H1 (cell line): ENCODE measurements at regions not wholly inside any gene's neighbourhood (a gene's known extent, or its start where the extent isn't known, plus 50 kb on each side); places are given as distances from the start of the nearest gene placed in this dataset.

ENCODE experiments used
- CTCF ChIA-PET: fragments of 300-600 bp; sonication (Branson Sonifier 250); formaldehyde crosslinking; loops from one replicate; lab custom pipeline; 2021; ENCODE audit not compliant: partially characterized antibody; lab: Charles Lee
- POLR2A ChIA-PET: fragments of 300-600 bp; sonication (Branson Sonifier 250); formaldehyde crosslinking; loops from one replicate; lab custom pipeline; 2021; ENCODE audit warnings: inconsistent platforms; ENCODE audit not compliant: partially characterized antibody; lab: Charles Lee
- DNase-seq, 2 experiments: peaks; one replicate each; pipeline versions ENCODE4 v3.0.0 to v3.0.0-alpha.2; 2010 to 2022; ENCODE audit warnings: low spot score in 2 of 2, low read depth in 1 of 2, mixed read lengths in 1 of 2
- FAIRE-seq: peaks from 2 replicates; lab custom pipeline; 2011; peaks lifted over from hg19 to GRCh38; lab: Jason Lieb, UNC
- H2AFZ ChIP-seq: 2 replicates; pipeline ENCODE4 v1.8.1; 2012; ENCODE audit warnings: low read length, inconsistent platforms
- H2AK5ac ChIP-seq: 2 replicates; pipeline ENCODE4 v1.6.1; 2013; ENCODE audit warnings: low read depth, low read length
- H2BK120ac ChIP-seq: replicated peaks from 2 replicates; pipeline ENCODE3; 2013; ENCODE audit warnings: low read depth, low read length, inconsistent platforms
- H2BK12ac ChIP-seq: 2 replicates; pipeline ENCODE4 v1.6.1; 2013; ENCODE audit warnings: low read depth, low read length
- H2BK15ac ChIP-seq: 2 replicates; pipeline ENCODE4 v1.6.1; 2013; ENCODE audit warnings: low read length
- H2BK20ac ChIP-seq: 2 replicates; pipeline ENCODE4 v1.6.1; 2013; ENCODE audit warnings: low read length
- H2BK5ac ChIP-seq: 2 replicates; pipeline ENCODE4 v1.6.1; 2013; ENCODE audit warnings: low read depth, low read length
- H3K14ac ChIP-seq: 2 replicates; pipeline ENCODE4 v1.6.1; 2013; ENCODE audit warnings: inconsistent platforms; ENCODE audit not compliant: insufficient read length
- H3K18ac ChIP-seq: 2 replicates; pipeline ENCODE4 v1.6.1; 2013; ENCODE audit warnings: low read length; ENCODE audit errors: extremely low read depth
- H3K23ac ChIP-seq: 2 replicates; pipeline ENCODE4 v1.6.1; 2013; ENCODE audit warnings: inconsistent platforms; ENCODE audit not compliant: insufficient read length
- H3K23me2 ChIP-seq: 2 replicates; pipeline ENCODE4 v1.6.1; 2013; ENCODE audit warnings: low read depth, low read length
- H3K27ac ChIP-seq: 2 replicates; pipeline ENCODE4 v1.6.1; 2011; ENCODE audit warnings: low read depth, low read length, inconsistent platforms
- H3K27me3 ChIP-seq, 4 experiments: replicated peaks in 1 of 4; 1 replicate in 1 of 4; 2 replicates in 3 of 4; pipeline versions ENCODE4 v1.6.1 to v1.8.1; 2011 to 2013; ENCODE audit warnings: low read length in 3 of 4, mild to moderate bottlenecking in 3 of 4, inconsistent platforms in 2 of 4, mixed read lengths in 2 of 4, moderate library complexity in 1 of 4; ENCODE audit not compliant: control insufficient read depth in 3 of 4, insufficient read depth in 3 of 4; ENCODE audit errors: extremely low read depth in 1 of 4
- H3K36me3 ChIP-seq, 4 experiments: 2 replicates each; pipeline versions ENCODE4 v1.6.1 to v1.8.1; 2011 to 2013; ENCODE audit warnings: mild to moderate bottlenecking in 4 of 4, low read length in 3 of 4, moderate library complexity in 2 of 4, control low read depth in 1 of 4, inconsistent platforms in 1 of 4; ENCODE audit not compliant: insufficient read depth in 4 of 4, control insufficient read depth in 2 of 4
- H3K4ac ChIP-seq: replicated peaks from 2 replicates; pipeline ENCODE3; 2013; ENCODE audit warnings: low read length, low read depth, mixed read lengths, inconsistent platforms; ENCODE audit not compliant: insufficient read length
- H3K4me1 ChIP-seq, 4 experiments: replicated peaks in 1 of 4; 1 replicate in 1 of 4; 2 replicates in 3 of 4; pipeline versions ENCODE4 v1.6.1 to v1.8.1; 2011 to 2013; ENCODE audit warnings: low read length in 3 of 4, inconsistent platforms in 2 of 4, mixed read lengths in 1 of 4; ENCODE audit not compliant: insufficient read depth in 4 of 4, control insufficient read depth in 3 of 4
- H3K4me2 ChIP-seq, 2 experiments: 2 replicates each; pipeline versions ENCODE4 v1.6.1 to v1.8.1; 2011 to 2013; ENCODE audit warnings: low read depth in 2 of 2, low read length in 2 of 2, control low read depth in 1 of 2, inconsistent platforms in 1 of 2, mild to moderate bottlenecking in 1 of 2; ENCODE audit not compliant: insufficient read depth in 1 of 2
- H3K4me3 ChIP-seq, 4 experiments: fragments of 200-600, 300-600 bp in 1 of 4; sonication (generic), shearing (Covaris generic), sonication (Bioruptor Twin) in 1 of 4; 2 replicates each; pipeline versions ENCODE4 v1.5.1 to v1.8.1; 2011 to 2016; ENCODE audit warnings: low read length in 4 of 4, low read depth in 3 of 4, control low read depth in 2 of 4, inconsistent platforms in 2 of 4, mild to moderate bottlenecking in 2 of 4, mixed read lengths in 1 of 4, moderate library complexity in 1 of 4; ENCODE audit not compliant: insufficient read depth in 2 of 4; ENCODE audit errors: extremely low read depth in 1 of 4
- H3K56ac ChIP-seq: replicated peaks from 2 replicates; pipeline ENCODE3; 2013; ENCODE audit warnings: low read depth, mild to moderate bottlenecking, mixed read lengths, low read length, inconsistent platforms; ENCODE audit not compliant: insufficient read length
- H3K79me1 ChIP-seq: 2 replicates; pipeline ENCODE4 v1.6.1; 2013; ENCODE audit warnings: low read depth, low read length, control low read depth
- H3K79me2 ChIP-seq, 2 experiments: 2 replicates each; pipeline versions ENCODE4 v1.6.1 to v1.8.1; 2012 to 2013; ENCODE audit warnings: low read length in 2 of 2, mild to moderate bottlenecking in 2 of 2, inconsistent platforms in 1 of 2; ENCODE audit not compliant: insufficient read depth in 2 of 2, control insufficient read depth in 1 of 2
- H3K9ac ChIP-seq, 4 experiments: replicated peaks in 1 of 4; 1 replicate in 1 of 4; 2 replicates in 3 of 4; pipeline versions ENCODE4 v1.6.1 to v1.8.1; 2011 to 2013; ENCODE audit warnings: low read depth in 3 of 4, low read length in 3 of 4, control low read depth in 2 of 4, mild to moderate bottlenecking in 2 of 4, moderate library complexity in 2 of 4, inconsistent platforms in 1 of 4; ENCODE audit errors: extremely low read depth in 1 of 4
- H3K9me3 ChIP-seq, 2 experiments: 2 replicates each; pipeline versions ENCODE4 v1.6.1 to v1.8.1; 2012 to 2013; ENCODE audit warnings: mild to moderate bottlenecking in 2 of 2, moderate library complexity in 2 of 2, control low read depth in 1 of 2, inconsistent platforms in 1 of 2, low read depth in 1 of 2, low read length in 1 of 2, mixed read lengths in 1 of 2; ENCODE audit not compliant: insufficient read depth in 2 of 2
- H4K20me1 ChIP-seq, 2 experiments: replicated peaks in 1 of 2; 2 replicates each; pipeline versions ENCODE3 to v1.8.1; 2011 to 2013; ENCODE audit warnings: inconsistent platforms in 2 of 2, low read length in 2 of 2, mild to moderate bottlenecking in 1 of 2; ENCODE audit not compliant: insufficient read depth in 2 of 2, control insufficient read depth in 1 of 2
- H4K5ac ChIP-seq: 2 replicates; pipeline ENCODE4 v1.6.1; 2013; ENCODE audit warnings: low read length, low read depth, mixed read lengths, inconsistent platforms; ENCODE audit not compliant: insufficient read length
- H4K8ac ChIP-seq: 2 replicates; pipeline ENCODE4 v1.8.0; 2013; ENCODE audit warnings: mild to moderate bottlenecking, moderate library complexity, low read length, inconsistent platforms; ENCODE audit not compliant: insufficient read depth; ENCODE audit errors: extremely low read depth
- H4K91ac ChIP-seq: replicated peaks from 2 replicates; pipeline ENCODE3; 2013; ENCODE audit warnings: low read length, mixed read lengths, inconsistent platforms; ENCODE audit not compliant: insufficient read length
- BCL11A ChIP-seq, 2 experiments: IDR thresholded peaks; one replicate each; pipeline ENCODE4 v1.6.1; 2011; ENCODE audit warnings: low read depth in 2 of 2, low read length in 2 of 2, mild to moderate bottlenecking in 2 of 2
- KDM4A ChIP-seq: IDR thresholded peaks from one replicate; pipeline ENCODE4 v1.7.1; 2012; ENCODE audit warnings: low read depth, mild to moderate bottlenecking, moderate library complexity, low read length, inconsistent platforms; ENCODE audit not compliant: severe bottlenecking
- POLR2AphosphoS5 ChIP-seq: IDR thresholded peaks from 2 replicates; pipeline ENCODE4 v1.6.1; 2011; ENCODE audit warnings: low read depth, low read length
- RFX5 ChIP-seq: IDR thresholded peaks from 2 replicates; pipeline ENCODE4 v1.6.1; 2011; ENCODE audit warnings: low read depth, low read length, improper control_type of control experiment, borderline replicate concordance
- TBP ChIP-seq: IDR thresholded peaks from 2 replicates; pipeline ENCODE4 v1.6.1; 2011; ENCODE audit warnings: low read depth, low read length, improper control_type of control experiment
- WGBS, 2 experiments: shearing (Covaris generic) in 1 of 2; methylation state at CpG; one replicate each; pipeline versions ENCODE4 v1.1.6 to v1.1.7; 2013 to 2015; ENCODE audit warnings: low lambda C conversion rate in 2 of 2, mixed read lengths in 2 of 2, inconsistent platforms in 1 of 2, low coverage in 1 of 2, missing lambda C conversion rate in 1 of 2; ENCODE audit not compliant: insufficient replicate concordance in 2 of 2, insufficient coverage in 1 of 2, insufficient read length in 1 of 2; ENCODE audit errors: extremely low coverage in 1 of 2, missing lambda C conversion rate in 1 of 2; 5-methylcytosine and 5-hydroxymethylcytosine counted together
- TF ChIP-seq, protein P1 (sequence below): IDR thresholded peaks from 2 replicates; pipeline ENCODE4 v1.6.1; 2012; ENCODE audit warnings: low read length, inconsistent platforms

DNA sequence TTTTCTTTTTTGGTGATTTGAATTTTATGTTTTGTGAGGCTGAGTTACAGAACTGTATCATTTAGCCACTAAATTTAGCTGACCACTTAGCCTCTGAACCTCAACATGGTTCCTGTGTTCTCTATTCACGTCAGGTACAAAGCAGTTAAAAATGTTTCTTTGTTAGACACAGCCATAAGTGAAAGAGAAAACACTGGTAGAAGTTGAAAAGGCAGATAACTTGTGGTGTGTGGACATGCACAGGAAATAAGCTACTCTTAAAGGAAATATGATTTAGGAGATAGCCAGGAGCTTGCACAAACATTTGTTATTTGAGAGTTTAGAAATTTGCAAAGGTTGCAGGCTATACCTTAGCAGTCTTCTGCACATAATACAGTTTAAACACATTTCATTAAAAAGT is 171.0 kb upstream of the RPS6KA3 start:
- Histone ChIP-seq H3K36me3 (no peaks in the 10 kb centered on the region), H3K9ac (no peak overlapping the region), H2BK15ac (no peak overlapping the region), H3K14ac (no peak overlapping the region), H3K4me1 (peaks cover 0 to 3% (median 0%) of the 10 kb centered on the region in 4 experiments; a peak in 1 of 7 replicates), H3K23ac (no peak overlapping the region), H3K27ac (no peak overlapping the region), H4K91ac (no peak overlapping the region), H3K4me2 (no peak overlapping the region), H4K8ac (no peak overlapping the region), H2BK5ac (no peak overlapping the region), H2AK5ac (no peak overlapping the region), H4K5ac (no peak overlapping the region), H2BK20ac (no peak overlapping the region), H3K56ac (no peak overlapping the region), H4K20me1 (no peaks in the 10 kb centered on the region), H2BK12ac (no peak overlapping the region), H3K27me3 (no peaks in the 10 kb centered on the region), H3K4me3 (no peak overlapping the region), H3K79me2 (no peaks in the 10 kb centered on the region), H3K4ac (no peak overlapping the region), H3K9me3 (no peaks in the 10 kb centered on the region), H3K23me2 (no peaks in the 10 kb centered on the region), H2BK120ac (no peak overlapping the region), H3K79me1 (no peaks in the 10 kb centered on the region), H3K18ac (no peak overlapping the region), H2AFZ (no peak overlapping the region)
- 91% methylated on average over 1 of the region's 1 CpG; no CpG with 5 or more reads in 1 of the 2 experiments for WGBS, 2 experiments
- POLR2A ChIA-PET = no interaction called here
- DNase-seq = no peak
- FAIRE-seq = no peak
- no peak for TF ChIP-seq BCL11A (IDR thresholded peaks at IDR 0.05; ENCODE audit: low read depth in 2 of 2, low read length in 2 of 2)
- TF ChIP-seq TBP = no peak
- no peak for TF ChIP-seq KDM4A
- TF ChIP-seq, protein P1, sequence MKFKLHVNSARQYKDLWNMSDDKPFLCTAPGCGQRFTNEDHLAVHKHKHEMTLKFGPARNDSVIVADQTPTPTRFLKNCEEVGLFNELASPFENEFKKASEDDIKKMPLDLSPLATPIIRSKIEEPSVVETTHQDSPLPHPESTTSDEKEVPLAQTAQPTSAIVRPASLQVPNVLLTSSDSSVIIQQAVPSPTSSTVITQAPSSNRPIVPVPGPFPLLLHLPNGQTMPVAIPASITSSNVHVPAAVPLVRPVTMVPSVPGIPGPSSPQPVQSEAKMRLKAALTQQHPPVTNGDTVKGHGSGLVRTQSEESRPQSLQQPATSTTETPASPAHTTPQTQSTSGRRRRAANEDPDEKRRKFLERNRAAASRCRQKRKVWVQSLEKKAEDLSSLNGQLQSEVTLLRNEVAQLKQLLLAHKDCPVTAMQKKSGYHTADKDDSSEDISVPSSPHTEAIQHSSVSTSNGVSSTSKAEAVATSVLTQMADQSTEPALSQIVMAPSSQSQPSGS = no peak
- TF ChIP-seq POLR2AphosphoS5 = no peak
- TF ChIP-seq RFX5 = no peak
- CTCF ChIA-PET = interaction anchor here (1.5 kb wide), 1 partner anchor 34 kb away, joined by 6 read pairs; no protein-coding TSS in a partner anchor
